ENCODE measurements at regions not wholly inside any gene's neighbourhood (a gene's known extent, or its start where the extent isn't known, plus 50 kb on each side); places are given as distances from the start of the nearest gene placed in this dataset.

- DNase-seq (ENCODE audit: low read depth, low spot score), result no peak
Measured at GRCh38 chr12:60847281-60847680, 1251.5 kb downstream of the SLC16A7 start.

- DNase-seq (ENCODE audit: low read depth, low spot score), result no peak
Measured at GRCh38 chr12:60849723-60850122, 1253.9 kb downstream of the SLC16A7 start.

DNA sequence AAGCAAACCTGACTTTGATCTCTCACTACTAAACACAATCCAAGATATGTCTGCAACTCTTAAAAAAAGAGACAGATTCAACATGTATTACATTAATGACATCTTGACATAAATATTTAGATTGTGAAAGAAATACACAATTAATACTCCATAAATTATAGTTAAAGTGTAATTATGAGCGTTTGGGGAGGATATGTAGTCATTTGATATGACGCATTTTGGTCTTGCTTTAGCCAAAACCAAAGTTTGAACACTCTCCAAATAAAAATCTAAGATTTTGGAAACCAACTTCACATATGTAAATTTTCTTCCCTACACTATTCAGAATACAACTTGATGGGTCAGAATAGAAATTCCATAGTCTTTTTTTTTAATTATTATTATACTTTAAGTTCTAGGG is 1257.6 kb downstream of the SLC16A7 start:
- no peak for DNase-seq (ENCODE audit: low read depth, low spot score)

GRCh38 chr12:60863421-60863820 is 1267.6 kb downstream of the SLC16A7 start:
- no peak for DNase-seq (ENCODE audit: low read depth, low spot score)

- DNase-seq (ENCODE audit: low read depth, low spot score), result no peak
Measured at GRCh38 chr12:60872219-60872618, 1276.4 kb downstream of the SLC16A7 start.

DNA sequence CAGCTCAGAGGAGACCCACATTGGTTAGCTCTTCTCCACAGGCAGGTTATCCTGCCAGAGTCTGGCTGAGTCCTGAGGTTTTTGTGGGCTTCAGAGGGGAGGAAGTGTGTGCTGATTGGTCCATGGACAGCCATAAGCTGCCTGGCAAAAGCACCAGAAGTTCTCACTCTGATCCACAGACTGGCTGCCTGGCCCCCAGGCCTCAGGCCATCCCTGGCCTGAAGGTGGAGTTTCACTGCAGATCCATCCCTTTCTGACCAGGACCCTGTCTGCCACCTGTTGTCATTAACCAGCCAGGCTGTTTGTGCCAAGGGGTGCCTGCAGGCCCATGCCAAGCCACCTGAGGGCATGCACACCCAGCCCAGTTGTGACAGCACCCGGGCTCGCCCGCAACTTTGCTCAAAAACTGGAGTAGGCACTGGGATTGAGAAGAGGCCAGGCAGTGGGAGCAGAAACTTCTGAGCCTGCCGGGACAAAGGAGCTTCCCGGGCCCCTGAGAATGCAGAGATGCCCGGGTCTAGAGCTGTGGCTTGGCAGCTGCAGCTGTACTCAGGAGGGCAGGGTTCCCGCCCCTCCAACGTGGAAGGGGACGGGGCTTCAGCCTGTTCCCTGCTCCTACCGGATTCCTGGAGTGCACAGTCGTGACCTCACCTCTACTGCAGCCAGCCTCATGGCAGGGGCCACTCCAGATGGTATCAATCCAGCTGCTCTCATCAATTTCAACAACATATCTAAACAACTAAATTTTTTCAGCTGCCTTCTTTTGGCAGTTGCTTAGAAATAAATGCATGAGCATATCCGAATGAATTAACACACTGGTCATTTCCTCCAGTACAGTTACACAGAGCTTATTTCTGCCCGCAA is 1277.3 kb downstream of the SLC16A7 start:
- no peak for DNase-seq (ENCODE audit: low read depth, low spot score)

GRCh38 chr12:60874091-60874490 is 1278.3 kb downstream of the SLC16A7 start:
- no peak for DNase-seq (ENCODE audit: low read depth, low spot score)

DNA sequence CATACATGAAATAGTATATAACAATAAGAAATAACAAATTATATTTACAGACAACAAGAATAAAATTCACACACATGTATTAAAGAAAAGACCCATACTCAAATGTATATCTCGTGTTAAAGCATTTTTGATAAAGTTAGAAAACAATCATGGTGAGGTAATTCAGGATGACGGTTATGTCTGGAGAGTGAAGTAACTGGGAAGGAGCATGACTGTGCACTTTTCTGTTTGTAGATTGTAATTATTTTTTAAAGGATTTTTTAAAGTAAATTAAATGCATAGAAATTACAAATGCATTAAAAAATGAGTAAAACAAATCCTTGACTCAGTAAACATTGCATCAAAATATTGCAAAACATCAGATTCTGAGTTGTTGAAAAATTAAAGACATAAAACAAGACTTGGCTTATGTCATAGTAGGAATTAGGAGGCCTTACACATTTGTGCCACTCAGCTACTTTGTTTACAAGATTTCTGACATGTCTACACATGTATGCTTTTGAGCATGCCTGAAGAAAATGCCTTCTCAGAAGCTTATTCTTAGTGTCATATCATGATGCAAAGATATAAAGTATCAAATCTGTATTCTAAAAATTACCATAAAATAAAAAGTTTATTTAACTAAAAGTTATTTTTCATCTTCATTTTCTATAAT is 1325.1 kb downstream of the SLC16A7 start:
- DNase-seq (ENCODE audit: low read depth, low spot score), result no peak

DNA sequence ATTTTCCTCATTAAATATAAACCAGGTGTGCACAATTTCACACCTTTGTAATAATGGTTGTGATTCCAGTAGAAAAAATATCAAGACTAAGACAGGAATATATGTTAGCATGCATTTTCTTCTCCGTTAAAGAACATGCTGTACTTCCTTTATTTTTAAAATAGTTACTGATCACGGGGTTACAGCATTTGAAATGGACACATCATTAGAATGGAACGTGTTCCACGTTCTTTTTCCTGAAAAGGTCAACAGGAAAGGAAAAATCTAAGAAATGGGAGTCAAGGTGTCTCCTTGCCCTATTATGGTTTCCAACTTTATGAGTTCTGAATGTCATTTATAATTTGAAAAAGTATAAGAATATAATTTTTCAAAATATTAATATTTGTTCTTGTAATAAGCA is 1325.7 kb downstream of the SLC16A7 start:
- DNase-seq (ENCODE audit: low read depth, low spot score), result no peak

DNA sequence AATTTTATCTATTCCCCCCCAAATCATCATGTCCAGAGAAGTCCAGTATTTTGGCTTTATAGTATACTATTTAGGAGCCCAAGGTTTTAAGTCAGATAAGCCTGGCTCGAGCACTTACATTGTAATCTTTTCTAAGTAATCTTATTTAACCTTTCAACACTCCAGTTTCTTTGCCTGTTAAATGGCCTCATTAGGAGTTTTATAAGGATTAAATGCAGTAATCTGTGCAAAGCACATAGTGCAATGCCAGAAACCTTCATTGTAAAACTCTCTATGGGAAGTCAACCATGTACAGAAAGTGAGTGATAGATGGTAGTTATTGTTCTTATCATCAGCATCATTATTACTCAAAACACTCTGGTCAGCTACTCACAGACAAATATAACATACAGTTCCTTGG is 1330.4 kb downstream of the SLC16A7 start:
- DNase-seq (ENCODE audit: low read depth, low spot score), result no peak

GRCh38 chr12:60930151-60930550 is 1330.1 kb upstream of the USP15 start:
- DNase-seq (ENCODE audit: low read depth, low spot score), result no peak

- no peak for DNase-seq (ENCODE audit: low read depth, low spot score)
Measured at GRCh38 chr12:60935981-60936761, 1324.0 kb upstream of the USP15 start.

DNA sequence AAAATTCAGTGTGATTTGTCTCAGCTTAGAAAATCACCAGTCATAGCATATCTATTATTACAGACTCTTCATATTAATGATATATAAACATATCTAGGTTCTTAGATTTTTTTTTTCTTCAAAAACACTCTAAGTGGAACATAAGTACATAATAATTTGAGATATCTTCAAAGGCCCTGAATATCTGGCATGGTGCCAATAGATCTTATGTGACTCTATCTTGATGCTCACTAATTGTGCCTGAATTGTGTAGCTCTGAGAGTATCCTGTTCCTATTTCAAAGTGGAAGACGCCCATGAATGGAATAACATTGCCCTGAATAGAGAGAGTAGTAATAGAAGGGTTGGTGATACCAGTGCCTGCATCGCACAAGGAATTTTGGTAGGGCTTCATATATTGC is 1312.7 kb upstream of the USP15 start:
- no peak for DNase-seq (ENCODE audit: low read depth, low spot score)

DNA sequence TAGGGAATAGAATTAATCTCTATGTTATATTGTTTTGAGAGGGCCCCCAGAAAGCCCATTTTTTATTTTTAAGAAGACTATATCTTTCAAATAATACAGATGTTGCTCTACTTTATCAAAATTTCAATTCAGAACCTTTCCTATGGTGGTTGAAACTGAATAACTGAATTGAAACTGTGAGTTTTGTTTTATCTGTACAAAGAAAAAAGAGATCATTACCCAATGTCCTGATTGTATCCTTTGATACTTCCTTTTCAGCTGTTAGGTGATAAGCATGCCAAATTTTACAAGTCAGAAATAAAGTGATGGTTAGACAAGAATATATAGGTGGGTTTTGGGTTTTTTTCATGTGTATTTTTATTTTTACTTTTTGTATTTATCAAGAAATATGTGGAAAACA is 1293.1 kb upstream of the USP15 start:
- DNase-seq (ENCODE audit: low read depth, low spot score), result no peak

DNA sequence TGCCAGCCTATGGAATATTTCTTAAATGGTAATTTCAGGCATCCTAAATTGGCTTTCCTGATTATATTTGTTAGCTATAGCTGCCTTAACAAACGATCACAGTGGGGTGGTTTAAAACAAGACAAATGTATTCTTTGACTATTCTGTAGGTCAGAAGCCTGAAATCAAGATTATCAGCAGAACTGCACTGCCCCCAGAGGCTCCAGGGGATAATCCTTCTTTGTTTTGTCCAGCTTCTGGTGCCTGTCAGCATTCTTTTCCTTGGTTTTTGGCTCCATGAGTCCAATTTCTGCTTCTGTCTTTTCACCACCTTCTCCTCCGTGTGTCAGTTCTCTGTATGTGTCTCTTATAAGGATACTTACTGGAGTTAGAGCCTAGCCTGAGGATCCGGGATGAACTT is 1282.2 kb upstream of the USP15 start:
- DNase-seq (ENCODE audit: low read depth, low spot score), result no peak

- DNase-seq (ENCODE audit: low read depth, low spot score), result no peak
Measured at GRCh38 chr12:60980558-60980957, 1279.6 kb upstream of the USP15 start.

DNA sequence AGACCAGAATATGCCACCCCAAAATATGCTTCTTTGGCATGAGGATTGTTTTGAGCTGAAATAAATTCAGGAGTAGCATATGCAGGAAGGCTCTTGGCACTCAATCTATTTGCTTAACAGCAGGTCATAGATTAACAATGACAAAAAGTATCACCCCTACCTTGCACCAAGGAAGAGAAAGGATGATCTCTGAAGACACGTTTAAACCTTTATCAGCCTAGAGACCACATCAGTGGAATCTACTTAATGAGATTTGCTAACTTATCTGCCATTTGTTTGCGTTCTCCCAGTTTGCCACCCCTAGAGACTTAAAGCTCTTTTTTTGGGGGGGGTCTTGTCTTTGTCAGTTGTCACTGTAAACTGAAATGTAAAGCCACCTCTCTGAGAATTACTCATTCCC is 1278.7 kb upstream of the USP15 start:
- DNase-seq (ENCODE audit: low read depth, low spot score), result no peak

- no peak for DNase-seq (ENCODE audit: low read depth, low spot score)
Measured at GRCh38 chr12:60992087-60992486, 1268.1 kb upstream of the USP15 start.

- no peak for DNase-seq (ENCODE audit: low read depth, low spot score)
Measured at GRCh38 chr12:60995256-60995825, 1264.9 kb upstream of the USP15 start.

GRCh38 chr12:60997869-60998378 is 1262.3 kb upstream of the USP15 start:
- no peak for DNase-seq (ENCODE audit: low read depth, low spot score)

- DNase-seq (ENCODE audit: low read depth, low spot score), result no peak
Measured at GRCh38 chr12:61009192-61009591, 1251.0 kb upstream of the USP15 start.
